ENCODE measurements at regions not wholly inside any gene's neighbourhood (a gene's known extent, or its start where the extent isn't known, plus 50 kb on each side); places are given as distances from the start of the nearest gene placed in this dataset.
"Not testable (repeated sequence)": the region's sequence is repeated elsewhere in the genome, so short reads cannot be mapped to it uniquely, and the experiment has no call there.

GRCh38 chr5:51230336-51230735, 152.9 kb upstream of the ISL1 start:
- Histone ChIP-seq H3K4me1 (ENCODE audit: low read depth, poor library complexity, severe bottlenecking) (no peaks in the 10 kb centered on the region), H3K9ac (no peak overlapping the region), H3K4me2 (no peak overlapping the region), H3K79me2 (ENCODE audit: insufficient read depth, low read depth) (no peaks in the 10 kb centered on the region), H4K20me1 (ENCODE audit: insufficient read depth) (no peaks in the 10 kb centered on the region), H3K27ac (no peak overlapping the region), H3K4me3 (IDR thresholded peaks at IDR 0.05; ENCODE audit: insufficient read depth, low read depth, low read length) (no peak overlapping the region), H3K27me3 (ENCODE audit: insufficient read depth, low read depth) (no peaks in the 10 kb centered on the region), H2AFZ (ENCODE audit: low read depth) (no peak overlapping the region), H3K36me3 (ENCODE audit: insufficient read depth) (no peaks in the 10 kb centered on the region)
- no peak for TF ChIP-seq CTCF (conservative IDR thresholded peaks at IDR 0.05; ENCODE audit: low read depth, low read length)

GRCh38 chr5:51242456-51242855, 140.8 kb upstream of the ISL1 start:
- no peak overlapping the region; the same call in 1 of the 2 replicates for H2AFZ ChIP-seq (ENCODE audit: low read depth)
- H4K20me1 ChIP-seq (ENCODE audit: insufficient read depth), result no peaks in the 10 kb centered on the region
- no peaks in the 10 kb centered on the region for H3K36me3 ChIP-seq (ENCODE audit: insufficient read depth)
- no peak overlapping the region for H3K4me3 ChIP-seq (IDR thresholded peaks at IDR 0.05; ENCODE audit: insufficient read depth, low read depth, low read length)
- H3K4me2 ChIP-seq, result no peak overlapping the region
- no peaks in the 10 kb centered on the region for H3K27me3 ChIP-seq (ENCODE audit: insufficient read depth, low read depth)
- H3K79me2 ChIP-seq (ENCODE audit: insufficient read depth, low read depth), result no peaks in the 10 kb centered on the region
- TF ChIP-seq CTCF (conservative IDR thresholded peaks at IDR 0.05; ENCODE audit: low read depth, low read length), result no peak
- no peaks in the 10 kb centered on the region for H3K4me1 ChIP-seq (ENCODE audit: low read depth, poor library complexity, severe bottlenecking)
- no peak overlapping the region for H3K9ac ChIP-seq
- no peak overlapping the region for H3K27ac ChIP-seq

DNA sequence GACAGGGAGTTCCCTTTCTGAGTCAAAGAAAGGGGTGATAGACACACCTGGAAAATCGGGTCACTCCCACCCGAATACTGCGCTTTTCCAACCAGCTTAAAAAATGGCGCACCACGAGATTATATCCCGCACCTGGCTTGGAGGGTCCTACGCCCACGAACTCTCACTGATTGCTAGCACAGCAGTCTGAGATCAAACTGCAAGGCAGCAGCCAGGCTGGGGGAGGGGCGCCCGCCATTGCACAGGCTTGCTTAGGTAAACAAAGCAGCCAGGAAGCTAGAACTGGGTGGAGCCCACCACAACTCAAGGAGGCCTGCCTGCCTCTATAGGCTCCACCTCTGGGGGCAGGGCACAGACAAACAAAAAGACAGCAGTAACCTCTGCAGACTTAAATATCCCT, 132.3 kb upstream of the ISL1 start:
- not testable (repeated sequence) for H3K79me2 ChIP-seq (ENCODE audit: insufficient read depth, low read depth); H3K27ac ChIP-seq; H3K4me3 ChIP-seq (IDR thresholded peaks at IDR 0.05; ENCODE audit: insufficient read depth, low read depth, low read length); H3K27me3 ChIP-seq (ENCODE audit: insufficient read depth, low read depth); H3K4me2 ChIP-seq; H2AFZ ChIP-seq (ENCODE audit: low read depth); H3K36me3 ChIP-seq (ENCODE audit: insufficient read depth); H3K9ac ChIP-seq; H4K20me1 ChIP-seq (ENCODE audit: insufficient read depth); H3K4me1 ChIP-seq (ENCODE audit: low read depth, poor library complexity, severe bottlenecking)

DNA sequence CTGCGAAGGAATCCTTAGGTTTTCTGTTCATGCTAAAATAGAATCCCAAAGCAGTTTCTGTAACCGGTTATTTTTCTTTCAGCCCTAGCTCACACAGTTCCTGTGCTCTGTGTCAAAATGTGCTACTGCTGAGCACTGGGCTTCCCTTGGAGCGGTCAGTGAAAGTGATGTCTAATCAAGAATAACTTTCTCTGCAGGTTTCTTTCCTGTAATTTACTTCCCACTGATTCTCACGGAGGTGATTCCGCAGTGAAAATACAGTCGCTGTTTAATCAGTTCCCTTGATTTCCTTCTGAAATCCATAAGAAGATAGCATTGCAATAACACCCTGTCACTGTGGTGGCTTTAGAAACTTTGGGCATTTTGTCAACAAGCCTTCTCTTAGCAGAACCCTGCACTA, 112.0 kb upstream of the ISL1 start:
- H3K9ac ChIP-seq, result no peak overlapping the region

GRCh38 chr5:51273021-51273420, 110.2 kb upstream of the ISL1 start:
- H3K27me3 ChIP-seq (ENCODE audit: insufficient read depth, low read depth), result no peaks in the 10 kb centered on the region
- H3K36me3 ChIP-seq (ENCODE audit: insufficient read depth), result no peaks in the 10 kb centered on the region
- H3K4me1 ChIP-seq (ENCODE audit: low read depth, poor library complexity, severe bottlenecking), result no peaks in the 10 kb centered on the region
- no peaks in the 10 kb centered on the region for H3K79me2 ChIP-seq (ENCODE audit: insufficient read depth, low read depth)
- no peak overlapping the region for H2AFZ ChIP-seq (ENCODE audit: low read depth)
- no peak for TF ChIP-seq CTCF (conservative IDR thresholded peaks at IDR 0.05; ENCODE audit: low read depth, low read length)
- no peak overlapping the region for H3K4me3 ChIP-seq (IDR thresholded peaks at IDR 0.05; ENCODE audit: insufficient read depth, low read depth, low read length)
- H4K20me1 ChIP-seq (ENCODE audit: insufficient read depth), result no peaks in the 10 kb centered on the region
- no peak overlapping the region for H3K4me2 ChIP-seq
- no peak overlapping the region for H3K9ac ChIP-seq
- no peak overlapping the region for H3K27ac ChIP-seq

More for the DNA sequence above, 112.0 kb upstream of the ISL1 start:
- H2AFZ ChIP-seq (ENCODE audit: low read depth), result no peak overlapping the region
- H3K4me2 ChIP-seq, result no peak overlapping the region
- H4K20me1 ChIP-seq (ENCODE audit: insufficient read depth), result no peaks in the 10 kb centered on the region
- H3K27ac ChIP-seq, result no peak overlapping the region
- H3K4me1 ChIP-seq (ENCODE audit: low read depth, poor library complexity, severe bottlenecking), result no peaks in the 10 kb centered on the region
- no peak overlapping the region for H3K4me3 ChIP-seq (IDR thresholded peaks at IDR 0.05; ENCODE audit: insufficient read depth, low read depth, low read length)
- H3K79me2 ChIP-seq (ENCODE audit: insufficient read depth, low read depth), result no peaks in the 10 kb centered on the region
- H3K27me3 ChIP-seq (ENCODE audit: insufficient read depth, low read depth), result no peaks in the 10 kb centered on the region
- TF ChIP-seq CTCF (conservative IDR thresholded peaks at IDR 0.05; ENCODE audit: low read depth, low read length), result no peak
- H3K36me3 ChIP-seq (ENCODE audit: insufficient read depth), result no peaks in the 10 kb centered on the region

Measured in KMS-11 (cell line).